Keratinocyte (primary cell): ENCODE measurements at regions not wholly inside any gene's neighbourhood (a gene's known extent, or its start where the extent isn't known, plus 50 kb on each side); places are given as distances from the start of the nearest gene placed in this dataset.
"Not testable (repeated sequence)": the region's sequence is repeated elsewhere in the genome, so short reads cannot be mapped to it uniquely, and the experiment has no call there.

Experiments
- DNase-seq: peaks from one replicate; pipeline ENCODE4 v3.0.0-alpha.2; 2011; ENCODE audit warnings: low read depth, missing footprints, low spot score
- FAIRE-seq: peaks from 2 replicates; lab custom pipeline; 2011; peaks lifted over from hg19 to GRCh38; lab: Jason Lieb, UNC
- H2AFZ ChIP-seq: 2 replicates; pipeline ENCODE4 v1.6.0; 2012; ENCODE audit warnings: low read length, control low read depth, inconsistent platforms; ENCODE audit not compliant: control insufficient read depth
- H3K27ac ChIP-seq: 2 replicates; pipeline ENCODE4 v1.5.1; 2011; ENCODE audit warnings: low read length; ENCODE audit not compliant: control insufficient read depth, insufficient read depth
- H3K27me3 ChIP-seq: 3 replicates; pipeline ENCODE4 v1.6.0; 2011; ENCODE audit warnings: low read length; ENCODE audit not compliant: control insufficient read depth, insufficient read depth; ENCODE audit errors: extremely low read depth
- H3K36me3 ChIP-seq, 2 experiments: 2 replicates in 1 of 2; 3 replicates in 1 of 2; pipeline ENCODE4 v1.5.1; 2011; ENCODE audit warnings: low read length in 2 of 2, mild to moderate bottlenecking in 1 of 2; ENCODE audit not compliant: control insufficient read depth in 2 of 2, insufficient read depth in 2 of 2; ENCODE audit errors: extremely low read depth in 1 of 2
- H3K4me1 ChIP-seq: 3 replicates; pipeline ENCODE4 v1.5.1; 2011; ENCODE audit warnings: low read length; ENCODE audit not compliant: control insufficient read depth, insufficient read depth; ENCODE audit errors: extremely low read depth
- H3K4me2 ChIP-seq: 3 replicates; pipeline ENCODE4 v1.6.0; 2011; ENCODE audit warnings: low read depth, low read length; ENCODE audit not compliant: control insufficient read depth, insufficient read depth; ENCODE audit errors: extremely low read depth
- H3K4me3 ChIP-seq, 3 experiments: fragments of 200-600 bp in 1 of 3; sonication (generic) in 1 of 3; 2 replicates in 2 of 3; 3 replicates in 1 of 3; pipeline ENCODE4 v1.5.1; 2011 to 2016; ENCODE audit warnings: low read length in 3 of 3, mild to moderate bottlenecking in 3 of 3, control low read depth in 2 of 3, inconsistent platforms in 1 of 3, low read depth in 1 of 3, mixed read lengths in 1 of 3, mixed run types in 1 of 3, moderate library complexity in 1 of 3; ENCODE audit not compliant: control insufficient read depth in 2 of 3, insufficient read depth in 2 of 3; ENCODE audit errors: extremely low read depth in 1 of 3
- H3K79me2 ChIP-seq: 2 replicates; pipeline ENCODE4 v1.6.0; 2012; ENCODE audit warnings: low read length; ENCODE audit not compliant: control insufficient read depth, insufficient read depth
- H3K9ac ChIP-seq: 3 replicates; pipeline ENCODE4 v1.6.0; 2011; ENCODE audit warnings: low read length; ENCODE audit not compliant: control insufficient read depth, insufficient read depth; ENCODE audit errors: extremely low read depth
- H3K9me1 ChIP-seq: 3 replicates; pipeline ENCODE4 v1.6.0; 2011; ENCODE audit warnings: low read length; ENCODE audit not compliant: control insufficient read depth, insufficient read depth; ENCODE audit errors: extremely low read depth
- H3K9me3 ChIP-seq: 2 replicates; pipeline ENCODE4 v1.5.1; 2012; ENCODE audit warnings: low read depth, low read length; ENCODE audit not compliant: control insufficient read depth
- H4K20me1 ChIP-seq: 3 replicates; pipeline ENCODE4 v1.6.0; 2011; ENCODE audit warnings: low read length; ENCODE audit not compliant: control insufficient read depth, insufficient read depth; ENCODE audit errors: extremely low read depth
- EZH2 ChIP-seq: IDR thresholded peaks from one replicate; pipeline ENCODE4 v1.6.1; 2012; ENCODE audit warnings: inconsistent platforms, mild to moderate bottlenecking, low read length, moderate library complexity
- dilution Hi-C: fragments of 300-500 bp; cut with MboI; formaldehyde crosslinking; loops from one replicate; pipeline ENCODE4 v1.7.0; 2020; ENCODE audit warnings: low sequenced_read_pairs; ENCODE audit not compliant: extremely low pct_ligation_motif_present
- TF ChIP-seq, protein P1 (sequence below), 3 experiments: IDR thresholded peaks in 1 of 3; conservative IDR thresholded peaks in 1 of 3; optimal IDR thresholded peaks in 1 of 3; 2 replicates in 2 of 3; 3 replicates in 1 of 3; pipeline versions ENCODE3 to v1.5.1; 2011; ENCODE audit warnings: low read length in 3 of 3, mild to moderate bottlenecking in 3 of 3, moderate library complexity in 2 of 3, control low read depth in 1 of 3, inconsistent platforms in 1 of 3; ENCODE audit not compliant: insufficient read depth in 2 of 3; ENCODE audit errors: extremely low read depth in 1 of 3

DNA sequence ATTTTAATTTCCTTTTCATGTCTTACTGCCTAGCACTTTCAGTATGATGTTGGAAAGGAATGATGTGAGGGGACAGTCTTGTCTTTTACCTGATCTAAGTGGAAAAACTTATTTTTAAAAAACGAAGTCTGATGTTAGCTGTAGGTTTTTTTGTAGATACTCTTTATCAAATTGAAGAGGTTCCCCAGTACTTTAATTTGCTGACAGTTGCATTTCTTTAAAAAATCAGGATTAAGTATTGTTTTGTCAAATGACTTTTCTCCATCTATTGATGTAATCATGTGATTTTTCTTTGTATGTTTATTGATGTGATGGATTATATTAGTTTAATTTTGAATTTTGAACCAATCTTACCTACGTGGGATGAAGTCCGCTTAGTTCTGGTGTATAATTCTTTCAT, 568.4 kb upstream of the AGA start:
- H3K9me3 ChIP-seq: no peaks in the 10 kb centered on the region
- no peak overlapping the region for H2AFZ ChIP-seq
- no peaks in the 10 kb centered on the region for H4K20me1 ChIP-seq
- H3K27me3 ChIP-seq: no peaks in the 10 kb centered on the region
- dilution Hi-C loops: no loop called here
- no peaks in the 10 kb centered on the region for H3K79me2 ChIP-seq
- no peak overlapping the region for H3K4me3 ChIP-seq
- no peak overlapping the region for H3K4me2 ChIP-seq
- no peaks in the 10 kb centered on the region for H3K9me1 ChIP-seq
- TF ChIP-seq EZH2: no peak
- TF ChIP-seq, protein P1, sequence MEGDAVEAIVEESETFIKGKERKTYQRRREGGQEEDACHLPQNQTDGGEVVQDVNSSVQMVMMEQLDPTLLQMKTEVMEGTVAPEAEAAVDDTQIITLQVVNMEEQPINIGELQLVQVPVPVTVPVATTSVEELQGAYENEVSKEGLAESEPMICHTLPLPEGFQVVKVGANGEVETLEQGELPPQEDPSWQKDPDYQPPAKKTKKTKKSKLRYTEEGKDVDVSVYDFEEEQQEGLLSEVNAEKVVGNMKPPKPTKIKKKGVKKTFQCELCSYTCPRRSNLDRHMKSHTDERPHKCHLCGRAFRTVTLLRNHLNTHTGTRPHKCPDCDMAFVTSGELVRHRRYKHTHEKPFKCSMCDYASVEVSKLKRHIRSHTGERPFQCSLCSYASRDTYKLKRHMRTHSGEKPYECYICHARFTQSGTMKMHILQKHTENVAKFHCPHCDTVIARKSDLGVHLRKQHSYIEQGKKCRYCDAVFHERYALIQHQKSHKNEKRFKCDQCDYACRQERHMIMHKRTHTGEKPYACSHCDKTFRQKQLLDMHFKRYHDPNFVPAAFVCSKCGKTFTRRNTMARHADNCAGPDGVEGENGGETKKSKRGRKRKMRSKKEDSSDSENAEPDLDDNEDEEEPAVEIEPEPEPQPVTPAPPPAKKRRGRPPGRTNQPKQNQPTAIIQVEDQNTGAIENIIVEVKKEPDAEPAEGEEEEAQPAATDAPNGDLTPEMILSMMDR (optimal IDR thresholded peaks at IDR 0.05 in 1 of 3, IDR thresholded peaks at IDR 0.05 in 1 of 3, conservative IDR thresholded peaks at IDR 0.05 in 1 of 3; ENCODE audit: extremely low read depth in 1 of 3, insufficient read depth in 2 of 3, low read length in 3 of 3): no peak
- no peak overlapping the region for H3K27ac ChIP-seq
- FAIRE-seq: no peak
- no peak for DNase-seq
- H3K9ac ChIP-seq: no peak overlapping the region
- no peaks in the 10 kb centered on the region for H3K4me1 ChIP-seq
- no peaks in the 10 kb centered on the region for H3K36me3 ChIP-seq

DNA sequence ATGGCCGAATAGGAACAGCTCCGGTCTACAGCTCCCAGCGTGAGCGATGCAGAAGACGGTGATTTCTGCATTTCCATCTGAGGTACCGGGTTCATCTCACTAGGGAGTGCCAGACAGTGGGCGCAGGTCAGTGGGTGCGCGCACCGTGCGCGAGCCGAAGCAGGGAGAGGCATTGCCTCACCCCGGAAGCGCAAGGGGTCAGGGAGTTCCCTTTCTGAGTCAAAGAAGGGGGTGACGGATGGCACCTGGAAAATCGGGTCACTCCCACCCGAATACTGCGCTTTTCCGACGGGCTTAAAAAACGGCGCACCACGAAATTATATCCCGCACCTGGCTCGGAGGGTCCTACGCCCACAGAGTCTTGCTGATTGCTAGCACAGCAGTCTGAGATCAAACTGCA, 572.8 kb upstream of the AGA start:
- H3K27me3 ChIP-seq, H3K27ac ChIP-seq, H3K4me2 ChIP-seq, FAIRE-seq, H4K20me1 ChIP-seq, H3K4me1 ChIP-seq, DNase-seq, H3K79me2 ChIP-seq, H3K9me3 ChIP-seq, H2AFZ ChIP-seq, dilution Hi-C loops, H3K4me3 ChIP-seq, H3K36me3 ChIP-seq, H3K9ac ChIP-seq, H3K9me1 ChIP-seq: not testable (repeated sequence)

DNA sequence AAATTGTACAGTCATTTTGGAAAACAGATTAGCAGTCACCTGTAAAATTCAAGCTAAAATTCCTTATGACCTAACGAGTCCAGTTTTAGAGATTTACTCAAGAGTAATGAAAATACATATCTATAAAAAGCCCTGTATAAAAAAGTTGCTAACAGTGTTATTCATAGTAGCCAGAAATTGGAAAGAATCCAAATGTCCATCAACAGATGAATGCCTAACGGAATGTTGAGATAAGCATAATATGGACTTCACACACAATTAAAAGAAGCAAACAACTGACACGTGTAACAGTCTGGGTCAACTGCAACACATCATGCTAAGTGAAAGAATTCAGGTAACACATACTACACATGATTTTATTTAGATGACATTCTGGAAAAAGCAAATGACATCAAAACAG, 584.8 kb upstream of the AGA start:
- no peaks in the 10 kb centered on the region for H3K27me3 ChIP-seq
- DNase-seq: no peak
- H3K27ac ChIP-seq: no peak overlapping the region
- no peaks in the 10 kb centered on the region for H3K79me2 ChIP-seq
- no peak overlapping the region for H3K9ac ChIP-seq
- no peak overlapping the region for H3K4me3 ChIP-seq
- H3K9me3 ChIP-seq: no peaks in the 10 kb centered on the region
- no peak for TF ChIP-seq EZH2
- no peak overlapping the region for H2AFZ ChIP-seq
- H3K4me1 ChIP-seq: no peaks in the 10 kb centered on the region
- no peak for FAIRE-seq
- H3K9me1 ChIP-seq: no peaks in the 10 kb centered on the region
- H3K36me3 ChIP-seq: no peaks in the 10 kb centered on the region
- no peaks in the 10 kb centered on the region for H4K20me1 ChIP-seq
- H3K4me2 ChIP-seq: no peak overlapping the region
- dilution Hi-C loops: no loop called here
